GM13977 (cell line): ENCODE measurements at regions not wholly inside any gene's neighbourhood (a gene's known extent, or its start where the extent isn't known, plus 50 kb on each side); places are given as distances from the start of the nearest gene placed in this dataset.

Experiments used
- DNase-seq: peaks from one replicate; pipeline ENCODE4 v3.0.0; 2012; ENCODE audit warnings: low spot score
- in situ Hi-C: fragments of 300-500 bp; cut with MboI; formaldehyde crosslinking; loops from one replicate; pipeline ENCODE4 v1.12.0; 2022; ENCODE audit warnings: low sequenced_read_pairs, low pct_unique_long_range_greater_than_20kb, mixed read lengths, inconsistent platforms; ENCODE audit not compliant: unreplicated experiment
- TF ChIP-seq, protein P1 (sequence below): IDR thresholded peaks from 2 replicates; pipeline ENCODE4 v1.5.1; 2012; ENCODE audit warnings: mild to moderate bottlenecking, control low read depth; ENCODE audit not compliant: insufficient read depth; ENCODE audit errors: extremely low read depth, missing control alignments

DNA sequence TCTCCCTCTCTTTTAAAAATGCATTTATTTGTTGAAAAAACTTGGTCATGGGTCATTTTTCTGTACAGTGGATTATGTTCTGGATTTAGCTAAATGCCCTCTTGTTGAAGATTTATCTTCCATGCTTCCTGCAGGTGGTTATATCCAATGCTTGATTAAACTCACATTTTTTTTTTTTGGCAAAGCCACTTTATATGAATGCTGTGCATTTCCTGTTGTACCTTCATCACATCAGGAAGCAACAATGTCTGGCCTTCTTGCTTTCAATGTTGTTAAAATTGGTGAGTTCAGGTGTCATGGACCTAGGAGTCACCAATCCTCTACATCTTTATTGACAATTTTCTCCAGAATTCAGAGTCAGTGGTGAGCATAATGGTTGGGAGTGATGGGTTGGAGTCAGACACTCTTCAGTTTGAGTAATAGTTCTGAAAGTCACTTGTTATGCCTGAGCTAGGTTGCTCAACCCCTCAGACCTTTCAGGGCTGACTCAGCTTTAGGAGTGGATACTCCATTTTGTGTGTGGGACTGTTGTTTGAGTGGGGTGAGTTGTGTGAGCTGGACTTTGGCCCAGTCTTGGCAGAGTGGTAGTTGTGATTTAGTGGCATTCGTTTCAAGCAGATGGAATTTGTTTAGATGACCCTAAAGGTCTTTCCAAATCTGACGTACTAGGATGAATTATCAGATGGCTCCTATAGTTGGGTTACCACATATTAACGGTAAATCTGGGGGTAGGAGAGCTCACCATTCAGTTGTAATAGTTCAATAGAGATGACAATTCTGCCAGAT, 213.5 kb upstream of the ZNF32 start:
- TF ChIP-seq, protein P1, sequence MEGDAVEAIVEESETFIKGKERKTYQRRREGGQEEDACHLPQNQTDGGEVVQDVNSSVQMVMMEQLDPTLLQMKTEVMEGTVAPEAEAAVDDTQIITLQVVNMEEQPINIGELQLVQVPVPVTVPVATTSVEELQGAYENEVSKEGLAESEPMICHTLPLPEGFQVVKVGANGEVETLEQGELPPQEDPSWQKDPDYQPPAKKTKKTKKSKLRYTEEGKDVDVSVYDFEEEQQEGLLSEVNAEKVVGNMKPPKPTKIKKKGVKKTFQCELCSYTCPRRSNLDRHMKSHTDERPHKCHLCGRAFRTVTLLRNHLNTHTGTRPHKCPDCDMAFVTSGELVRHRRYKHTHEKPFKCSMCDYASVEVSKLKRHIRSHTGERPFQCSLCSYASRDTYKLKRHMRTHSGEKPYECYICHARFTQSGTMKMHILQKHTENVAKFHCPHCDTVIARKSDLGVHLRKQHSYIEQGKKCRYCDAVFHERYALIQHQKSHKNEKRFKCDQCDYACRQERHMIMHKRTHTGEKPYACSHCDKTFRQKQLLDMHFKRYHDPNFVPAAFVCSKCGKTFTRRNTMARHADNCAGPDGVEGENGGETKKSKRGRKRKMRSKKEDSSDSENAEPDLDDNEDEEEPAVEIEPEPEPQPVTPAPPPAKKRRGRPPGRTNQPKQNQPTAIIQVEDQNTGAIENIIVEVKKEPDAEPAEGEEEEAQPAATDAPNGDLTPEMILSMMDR, result no peak
- in situ Hi-C loops, result no loop called here
- DNase-seq, result no peak

DNA sequence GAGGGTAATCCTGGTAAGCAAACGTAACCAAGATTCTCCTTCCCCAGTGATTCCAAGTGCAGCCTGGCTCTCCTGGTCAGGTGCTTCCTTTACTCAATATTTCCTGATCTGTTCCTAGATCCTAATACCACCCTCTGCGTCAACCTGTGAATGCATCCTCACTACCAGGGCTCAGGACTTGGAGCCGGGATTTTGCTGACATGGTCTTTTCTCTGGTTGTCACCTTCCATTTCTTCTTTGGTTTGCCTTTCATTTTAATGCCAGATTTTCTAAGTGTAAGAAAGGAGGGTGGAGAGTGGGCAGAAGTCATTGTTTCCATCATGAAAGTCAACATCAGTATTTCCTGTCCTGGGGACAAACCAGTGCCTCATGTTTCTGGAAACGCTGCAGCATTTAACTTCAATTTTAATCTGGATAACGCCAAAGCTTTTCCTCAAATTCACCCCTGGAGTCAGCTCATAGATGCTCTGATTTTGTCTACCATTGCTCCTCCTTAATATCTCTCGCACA, 210.4 kb upstream of the ZNF32 start:
- TF ChIP-seq, protein P1, result no peak
- no peak for DNase-seq
- in situ Hi-C loops, result no loop called here

DNA sequence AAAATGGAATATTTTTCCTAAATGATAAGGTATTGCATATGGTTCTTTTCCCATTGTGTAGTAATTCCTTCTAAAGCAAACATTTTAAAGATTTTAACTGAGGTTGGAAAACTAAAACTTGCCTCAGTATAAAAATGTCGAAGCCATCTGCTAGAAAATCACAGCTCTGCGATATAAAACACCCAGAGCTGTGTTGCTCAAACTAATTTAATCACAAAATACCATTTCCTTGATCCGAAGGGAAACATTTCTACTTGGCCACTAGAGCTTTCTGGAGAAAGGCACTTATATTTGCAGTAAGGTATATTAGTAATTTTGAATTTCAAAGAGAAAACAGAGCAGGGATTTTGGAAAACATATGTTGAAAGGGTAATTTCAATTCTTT, 209.2 kb upstream of the ZNF32 start:
- TF ChIP-seq, protein P1, result no peak
- in situ Hi-C loops, result no loop called here
- no peak for DNase-seq

DNA sequence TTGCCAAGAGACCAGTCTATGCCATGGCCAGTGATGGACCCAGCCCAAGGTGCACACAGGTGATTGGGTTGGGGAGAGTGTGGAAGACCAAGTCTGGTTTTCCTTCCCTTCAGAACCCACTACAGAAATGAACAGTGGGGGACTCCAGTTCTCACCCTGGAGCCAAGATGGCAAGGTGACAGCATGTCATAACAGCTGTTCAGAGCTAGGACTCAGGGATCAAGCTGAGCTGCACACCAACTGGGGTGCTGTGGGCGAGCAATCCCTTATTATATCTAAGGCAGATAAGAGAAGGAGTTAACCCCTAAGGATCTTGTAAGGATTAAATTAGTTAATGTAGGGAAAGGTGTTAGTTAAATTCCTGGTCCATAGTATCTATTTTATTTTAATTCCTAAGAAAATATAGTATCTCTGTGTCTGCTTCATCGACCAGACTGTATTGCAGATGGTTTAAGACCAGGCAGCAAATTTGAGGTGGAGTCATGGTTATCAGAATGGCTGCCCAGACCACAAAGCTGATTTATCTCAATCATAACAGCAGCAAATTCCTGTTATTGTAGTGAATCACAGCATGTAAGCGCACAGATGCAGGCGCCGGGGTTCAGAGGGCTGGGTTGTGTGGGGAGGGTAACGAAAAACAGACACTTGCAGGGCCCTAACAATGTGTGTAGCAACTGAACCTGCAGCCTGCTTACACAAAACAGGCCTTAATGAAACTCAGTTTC, 208.7 kb upstream of the ZNF32 start:
- TF ChIP-seq, protein P1, result no peak
- no peak for DNase-seq
- in situ Hi-C loops, result no loop called here

DNA sequence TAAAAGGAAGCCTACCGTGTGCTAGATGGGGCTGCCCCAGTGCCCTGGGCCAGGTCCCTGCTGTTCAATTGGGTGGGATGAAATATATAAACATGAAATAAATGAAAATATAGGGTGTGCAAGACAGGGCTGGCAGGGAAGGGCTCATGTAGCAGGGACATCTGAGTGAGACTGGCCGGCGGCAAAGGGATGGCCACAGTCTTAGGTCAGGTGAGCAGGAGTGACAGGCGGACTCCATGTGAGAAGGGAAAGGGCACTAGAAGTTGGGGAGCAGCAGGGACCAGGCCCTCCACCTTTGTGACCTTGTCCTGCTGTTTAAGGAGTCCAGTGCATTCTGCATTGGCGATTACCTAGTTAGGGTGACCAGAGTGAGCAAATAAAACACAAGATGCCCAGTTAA, 207.6 kb upstream of the ZNF32 start:
- in situ Hi-C loops, result no loop called here
- DNase-seq, result no peak
- TF ChIP-seq, protein P1, result no peak

DNA sequence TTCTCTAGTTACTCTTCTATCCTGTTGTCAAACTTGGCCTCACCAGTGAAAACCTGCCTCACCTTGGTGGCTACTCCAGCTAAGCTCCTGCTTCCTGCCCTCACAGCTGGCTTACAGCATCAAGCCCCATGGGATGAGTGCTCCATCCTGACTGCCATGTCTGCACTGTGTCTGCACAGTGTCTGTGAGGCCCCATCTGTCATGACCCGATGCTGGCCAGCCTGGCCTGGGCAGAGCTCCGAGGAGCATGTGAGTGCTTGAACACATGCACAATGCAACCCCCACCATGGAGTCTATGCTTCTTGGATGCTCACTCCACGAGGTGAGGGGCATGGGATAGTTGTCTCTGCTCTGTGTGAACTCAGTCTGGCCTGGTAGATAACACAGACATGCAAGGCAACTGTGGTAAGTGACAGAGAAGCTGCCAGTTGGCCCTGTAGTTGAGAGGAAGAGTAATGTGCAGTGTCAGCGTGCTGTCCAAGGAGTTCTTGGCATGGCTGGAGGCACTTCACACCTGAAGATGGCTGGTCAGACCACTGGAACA, 207.1 kb upstream of the ZNF32 start:
- DNase-seq, result no peak
- TF ChIP-seq, protein P1, result no peak
- in situ Hi-C loops, result no loop called here
